ENCODE measurements at regions not wholly inside any gene's neighbourhood (a gene's known extent, or its start where the extent isn't known, plus 50 kb on each side); places are given as distances from the start of the nearest gene placed in this dataset.

GRCh38 chrX:112521676-112522075 lies 158.1 kb downstream of the LHFPL1 start:
- TF ChIP-seq TAF1 (IDR thresholded peaks at IDR 0.05; ENCODE audit: borderline replicate concordance, low read depth, low read length): no peak
- TF ChIP-seq POLR2A (IDR thresholded peaks at IDR 0.05; ENCODE audit: low read depth, low read length): no peak

Data from GM12892 (cell line).